ENCODE measurements at regions not wholly inside any gene's neighbourhood (a gene's known extent, or its start where the extent isn't known, plus 50 kb on each side); places are given as distances from the start of the nearest gene placed in this dataset.

DNA sequence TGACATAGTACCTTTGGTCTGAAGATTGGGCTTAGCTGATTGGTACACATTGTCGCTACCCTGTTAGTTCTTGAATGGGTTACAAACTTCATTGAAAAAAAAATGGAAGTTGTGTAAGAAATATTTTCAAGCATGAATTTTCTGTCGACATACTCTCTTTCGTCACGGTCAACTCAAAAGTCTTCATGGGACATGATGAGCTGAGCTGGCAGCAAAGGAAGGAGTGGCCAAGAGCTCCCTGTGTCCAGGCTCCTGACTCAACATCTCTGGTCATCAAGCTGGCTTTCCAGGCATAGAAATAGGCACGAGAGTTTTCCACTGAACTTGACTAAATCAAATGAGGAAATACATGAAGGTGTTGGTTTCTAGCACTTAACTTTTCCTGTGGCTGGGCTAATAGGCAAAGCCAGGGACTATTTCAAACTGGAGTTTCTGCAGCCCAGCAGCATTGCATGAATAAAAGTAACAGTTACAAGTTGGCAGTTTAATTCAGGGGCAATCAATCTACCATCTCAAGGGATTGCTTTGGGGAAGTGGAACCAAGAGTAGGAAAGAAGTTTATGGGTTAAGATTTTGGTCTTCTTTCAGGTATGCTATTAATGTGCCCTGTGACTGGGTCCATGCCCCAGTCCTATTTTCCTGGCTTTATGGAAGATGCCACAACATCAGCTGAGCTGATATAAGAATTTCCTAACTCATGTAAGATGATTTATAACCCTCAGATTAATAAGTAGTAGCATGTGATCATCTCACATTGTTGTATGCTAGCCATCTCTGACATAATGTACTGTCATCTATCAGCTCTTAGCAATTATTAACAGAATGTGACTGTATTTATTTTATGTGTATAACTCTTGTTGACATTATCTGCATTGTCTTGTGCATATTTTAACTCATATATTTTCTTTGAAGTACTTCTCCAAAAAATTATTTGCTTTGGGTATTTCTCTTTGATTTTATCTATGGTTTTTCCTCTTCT is 385.8 kb downstream of the DLEU7 start:
- Histone ChIP-seq H3K9me3 (no peaks in the 10 kb centered on the region), H3K4me1 (peaks cover 7 to 42% (median 19%) of the 10 kb centered on the region in 9 donors), H3K4me3 (no peak overlapping the region), H3K27ac (no peak overlapping the region), H3K27me3 (no peaks in the 10 kb centered on the region), H3K36me3 (no peaks in the 10 kb centered on the region)
- ATAC-seq: peak in 1 of 8 donors; percentile 53
- no peak for TF ChIP-seq CTCF (IDR thresholded peaks at IDR 0.05)
- intact Hi-C loops (cut with DNase I): no loop called here
- no peak for DNase-seq
- 92 to 93% methylated on average over 5 of the region's 5 CpGs for WGBS, 2 donors

DNA sequence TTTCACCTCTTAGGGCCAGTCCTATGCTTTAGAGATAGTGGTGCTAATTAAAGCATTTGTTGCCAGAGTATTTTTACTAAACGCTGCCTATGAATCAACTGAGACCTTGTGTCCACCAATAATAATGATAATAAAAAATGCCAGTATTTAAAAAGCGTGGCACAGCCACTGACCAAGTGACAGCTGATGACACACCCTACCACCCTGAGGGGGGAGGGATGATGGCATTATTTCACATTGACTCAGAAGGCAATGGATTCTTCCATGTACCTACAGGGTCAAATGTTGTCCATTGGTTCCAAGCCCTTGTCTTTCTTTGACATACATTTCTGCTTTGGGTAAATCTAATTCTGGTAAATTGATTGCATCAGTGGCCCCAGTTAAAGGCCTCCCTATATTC is 384.4 kb downstream of the DLEU7 start:
- Histone ChIP-seq H3K9me3 (no peaks in the 10 kb centered on the region), H3K4me3 (no peak overlapping the region), H3K27me3 (no peaks in the 10 kb centered on the region), H3K4me1 (peaks cover 0 to 29% (median 7%) of the 10 kb centered on the region in 9 donors), H3K27ac (no peak overlapping the region), H3K36me3 (no peaks in the 10 kb centered on the region)
- DNase-seq: no peak
- TF ChIP-seq CTCF (IDR thresholded peaks at IDR 0.05): no peak
- peak in 2 of 8 donors; percentile 31 to 33 for ATAC-seq
- WGBS, 2 donors: 53 to 75% methylated on average over 2 of the region's 2 CpGs
- intact Hi-C loops (cut with DNase I): no loop called here

- ATAC-seq: no peak
- Histone ChIP-seq H3K36me3 (no peaks in the 10 kb centered on the region), H3K9me3 (no peaks in the 10 kb centered on the region), H3K4me1 (peaks cover 0 to 26% (median 6%) of the 10 kb centered on the region in 9 donors), H3K27me3 (no peaks in the 10 kb centered on the region), H3K27ac (no peak overlapping the region), H3K4me3 (no peak overlapping the region)
- TF ChIP-seq CTCF (IDR thresholded peaks at IDR 0.05): no peak
- no peak for DNase-seq
- intact Hi-C loops (cut with DNase I): no loop called here
Observed at GRCh38 chr13:50459658-50460057, 383.8 kb downstream of the DLEU7 start.

GRCh38 chr13:50460358-50460757 is 383.1 kb downstream of the DLEU7 start:
- Histone ChIP-seq H3K9me3 (no peaks in the 10 kb centered on the region), H3K27ac (no peak overlapping the region), H3K4me3 (no peak overlapping the region), H3K4me1 (peaks cover 0 to 26% (median 6%) of the 10 kb centered on the region in 9 donors), H3K36me3 (no peaks in the 10 kb centered on the region), H3K27me3 (no peaks in the 10 kb centered on the region)
- WGBS, 2 donors: 58 to 61% methylated on average over 1 of the region's 1 CpG
- intact Hi-C loops (cut with DNase I): no loop called here
- TF ChIP-seq CTCF (IDR thresholded peaks at IDR 0.05): no peak
- DNase-seq (no peak), ATAC-seq (no peak)
